ENCODE measurements at regions not wholly inside any gene's neighbourhood (a gene's known extent, or its start where the extent isn't known, plus 50 kb on each side); places are given as distances from the start of the nearest gene placed in this dataset.

DNA sequence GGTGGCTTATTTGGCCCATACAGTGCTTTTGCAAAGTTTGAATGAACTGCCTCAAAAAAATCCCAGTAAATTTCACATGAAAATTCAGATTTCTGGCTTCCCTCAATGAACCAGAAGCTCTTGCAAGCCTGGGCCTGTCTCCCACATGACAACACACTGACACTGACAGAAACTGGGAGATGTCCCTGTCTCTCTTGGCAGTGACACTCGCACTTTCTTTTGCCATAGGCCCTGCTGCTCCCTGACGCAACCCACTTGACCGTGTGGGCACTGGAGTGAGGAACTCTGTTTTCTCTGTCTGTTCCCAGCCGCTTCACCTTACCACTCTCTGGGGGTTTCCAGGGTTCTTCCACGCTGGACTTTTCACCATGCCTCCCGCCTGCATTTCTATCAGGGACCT, 524.5 kb downstream of the SHQ1 start:
- Histone ChIP-seq H3K9me3 (replicated peaks) (no peaks in the 10 kb centered on the region), H3K4me1 (peaks cover 26% of the 10 kb centered on the region), H3K36me3 (no peaks in the 10 kb centered on the region), H3K27ac (replicated peaks) (peak overlapping the region; percentile 27), H3K4me3 (no peak overlapping the region), H3K27me3 (ENCODE audit: low read depth) (no peaks in the 10 kb centered on the region)
- TF ChIP-seq CTCF (IDR thresholded peaks at IDR 0.05; ENCODE audit: borderline replicate concordance), result no peak
- intact Hi-C loops (cut with micrococcal nuclease), result no loop called here
- DNase-seq, result no peak

DNA sequence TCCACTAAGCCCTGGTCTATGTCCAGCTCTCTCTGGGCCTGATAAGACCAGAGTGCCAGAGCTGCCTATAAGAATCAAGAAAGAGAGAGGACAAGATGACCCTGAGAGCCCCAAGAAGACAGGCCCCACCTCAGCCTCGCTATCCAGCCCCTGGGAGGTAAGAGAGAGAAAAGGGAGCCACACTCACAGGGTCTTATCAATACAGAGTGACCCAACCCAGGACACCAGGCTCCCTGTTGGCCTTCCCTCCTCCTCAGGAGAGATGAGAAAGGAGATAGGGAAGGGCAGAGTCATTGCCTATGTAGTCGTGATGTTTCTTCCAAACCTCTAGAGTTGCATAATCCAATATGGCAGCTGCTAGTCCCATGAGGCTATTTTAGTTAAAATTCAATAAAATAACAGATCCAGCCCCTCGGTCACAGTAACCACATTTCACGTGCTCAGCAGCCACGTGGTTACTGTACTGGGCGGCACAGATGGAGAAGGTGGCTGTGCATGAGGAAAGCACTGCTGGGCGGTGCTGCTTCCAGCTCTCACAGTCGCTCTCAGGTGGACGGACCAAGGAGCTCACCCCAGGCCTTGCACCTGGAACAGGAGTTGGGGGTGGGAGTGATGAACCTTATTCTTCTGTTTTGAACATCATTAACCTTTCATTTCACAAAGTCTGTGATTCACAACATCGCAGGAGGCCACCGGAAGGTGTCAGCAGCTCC, 525.8 kb downstream of the SHQ1 start:
- Histone ChIP-seq H3K36me3 (no peaks in the 10 kb centered on the region), H3K27ac (replicated peaks) (no peak overlapping the region), H3K4me1 (peaks cover 39% of the 10 kb centered on the region), H3K27me3 (ENCODE audit: low read depth) (no peaks in the 10 kb centered on the region), H3K9me3 (replicated peaks) (no peaks in the 10 kb centered on the region), H3K4me3 (no peak overlapping the region)
- no peak for TF ChIP-seq CTCF (IDR thresholded peaks at IDR 0.05; ENCODE audit: borderline replicate concordance)
- no peak for DNase-seq
- intact Hi-C loops (cut with micrococcal nuclease), result no loop called here

DNA sequence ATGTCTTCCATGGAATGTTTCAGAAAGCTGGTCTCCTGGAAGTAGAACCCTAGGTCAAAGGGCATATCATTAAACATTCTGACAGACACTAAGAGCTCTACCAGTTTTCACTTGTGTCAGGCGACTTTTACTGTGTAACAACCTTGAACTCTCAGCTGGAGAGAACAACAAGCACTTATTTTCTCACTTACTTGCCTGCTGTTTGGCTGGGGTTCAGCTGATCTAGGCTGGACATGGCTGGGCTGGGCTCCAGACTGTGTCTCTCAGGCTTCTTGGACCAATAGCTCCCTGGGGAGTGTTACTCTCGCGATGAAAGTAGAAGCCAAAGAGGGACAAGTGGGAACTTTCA, 527.3 kb downstream of the SHQ1 start:
- TF ChIP-seq CTCF (IDR thresholded peaks at IDR 0.05; ENCODE audit: borderline replicate concordance), result no peak
- no peaks in the 10 kb centered on the region for H3K36me3 ChIP-seq
- intact Hi-C loops (cut with micrococcal nuclease), result no loop called here
- H3K27ac ChIP-seq (replicated peaks), result peak overlapping the region; percentile 48
- no peak overlapping the region for H3K4me3 ChIP-seq
- peak; percentile 46 for DNase-seq
- no peaks in the 10 kb centered on the region for H3K27me3 ChIP-seq (ENCODE audit: low read depth)
- H3K4me1 ChIP-seq, result peaks cover 45% of the 10 kb centered on the region
- no peaks in the 10 kb centered on the region for H3K9me3 ChIP-seq (replicated peaks)

DNA sequence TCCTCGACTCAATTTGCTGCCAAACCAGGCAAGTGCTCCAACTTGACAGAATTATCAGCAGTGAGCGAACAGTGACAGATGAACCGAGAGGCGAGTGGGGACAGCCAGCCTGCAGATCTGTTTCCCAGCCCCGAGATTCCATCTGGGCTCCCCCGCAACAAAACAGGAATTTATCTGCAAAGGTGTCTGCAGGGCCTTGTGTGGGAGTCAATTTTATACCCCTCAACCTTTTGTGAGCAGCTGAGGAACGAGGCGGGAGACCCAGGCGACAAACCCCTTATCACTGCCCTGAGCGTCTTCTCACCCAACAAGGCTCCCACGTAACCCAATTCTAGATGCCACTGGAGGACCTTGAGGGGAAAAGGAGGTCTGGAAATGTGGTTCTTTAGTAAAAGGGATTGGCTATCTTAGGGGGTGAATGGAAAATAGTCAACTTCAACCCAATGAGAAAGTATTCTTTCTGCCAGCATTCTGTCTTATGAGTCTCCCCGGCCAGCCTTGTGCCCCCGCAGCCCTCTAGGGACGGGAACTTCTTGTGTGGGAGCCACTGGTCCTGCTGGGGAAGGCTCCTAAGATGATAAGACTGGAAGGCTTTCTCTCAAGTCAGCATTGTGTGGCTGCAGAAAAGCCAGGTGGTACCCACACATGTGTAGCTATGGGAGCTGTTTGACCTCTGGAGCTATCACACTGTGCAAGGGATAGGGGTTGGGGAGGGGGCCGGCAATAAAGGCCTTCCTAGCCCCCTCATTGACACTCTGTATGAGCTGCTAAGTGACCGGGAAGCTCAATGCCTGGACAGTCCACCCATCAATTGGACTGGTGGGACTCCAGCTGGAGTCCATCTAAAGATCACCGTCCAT, 527.9 kb downstream of the SHQ1 start:
- no peak overlapping the region for H3K4me3 ChIP-seq
- H3K27ac ChIP-seq (replicated peaks), result peak overlapping the region; percentile 48
- H3K4me1 ChIP-seq, result peaks cover 45% of the 10 kb centered on the region
- TF ChIP-seq CTCF (IDR thresholded peaks at IDR 0.05; ENCODE audit: borderline replicate concordance), result no peak
- no peak for DNase-seq
- H3K9me3 ChIP-seq (replicated peaks), result no peaks in the 10 kb centered on the region
- no peaks in the 10 kb centered on the region for H3K27me3 ChIP-seq (ENCODE audit: low read depth)
- intact Hi-C loops (cut with micrococcal nuclease), result no loop called here
- H3K36me3 ChIP-seq, result no peaks in the 10 kb centered on the region

DNA sequence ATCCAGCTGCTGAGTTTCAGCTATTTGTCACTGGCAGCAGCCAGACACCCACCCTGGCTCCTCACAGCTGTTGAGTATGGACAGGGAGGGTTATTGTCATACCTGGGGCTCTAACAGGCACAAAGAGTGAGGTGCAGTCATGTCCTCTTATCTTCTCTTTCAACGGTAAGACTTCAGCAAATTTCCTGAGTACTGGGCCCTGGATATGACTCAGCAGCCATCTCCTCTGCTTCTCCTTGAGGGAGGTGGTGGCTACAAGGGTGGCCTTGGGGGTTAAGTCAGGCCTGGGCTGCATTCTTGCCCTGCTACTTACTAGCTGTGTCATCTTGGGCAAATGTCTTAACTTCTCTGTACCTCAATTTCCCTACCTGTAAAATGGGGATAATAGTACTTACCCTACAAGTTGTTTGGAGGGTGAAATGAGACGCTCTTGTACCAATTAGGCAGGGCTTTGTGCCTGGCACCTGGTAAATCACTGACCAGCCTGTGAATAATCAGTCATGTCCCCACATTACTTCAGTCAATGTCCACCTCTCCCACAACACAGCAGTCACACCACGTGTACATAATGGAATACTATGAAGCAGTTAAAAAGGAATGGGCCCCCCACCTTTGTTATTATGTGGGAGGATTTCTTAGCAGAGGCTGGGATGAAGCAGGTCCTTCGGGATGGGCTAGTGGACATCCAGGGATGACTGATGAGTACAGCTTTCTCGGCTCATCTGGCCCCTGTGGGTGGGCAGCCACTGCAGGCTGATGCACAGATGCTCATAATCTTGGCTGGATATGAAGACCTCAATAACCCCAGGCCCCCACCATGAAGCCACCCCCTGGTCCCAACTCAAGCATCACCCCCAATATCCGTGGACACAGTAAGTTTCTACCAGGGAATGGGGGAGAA, 528.8 kb downstream of the SHQ1 start:
- intact Hi-C loops (cut with micrococcal nuclease), result no loop called here
- Histone ChIP-seq H3K27ac (replicated peaks) (peak overlapping the region; percentile 70), H3K4me3 (no peak overlapping the region), H3K27me3 (ENCODE audit: low read depth) (no peaks in the 10 kb centered on the region), H3K9me3 (replicated peaks) (no peaks in the 10 kb centered on the region), H3K36me3 (no peaks in the 10 kb centered on the region), H3K4me1 (peaks cover 45% of the 10 kb centered on the region)
- TF ChIP-seq CTCF (IDR thresholded peaks at IDR 0.05; ENCODE audit: borderline replicate concordance), result no peak
- DNase-seq, result no peak
